RWPE1 (cell line): ENCODE measurements at regions not wholly inside any gene's neighbourhood (a gene's known extent, or its start where the extent isn't known, plus 50 kb on each side); places are given as distances from the start of the nearest gene placed in this dataset.

Experiments used
- CTCF ChIA-PET: fragments of 350-600 bp; sonication (Branson Sonifier 250); formaldehyde crosslinking; extraction: SDS; loops from one replicate; lab custom pipeline; 2021; lab: Yijun Ruan, JAX
- POLR2A ChIA-PET: fragments of 400-600 bp; formaldehyde crosslinking; extraction: SDS; loops from one replicate; lab custom pipeline; 2020; ENCODE audit warnings: antibody characterized with exemption; ENCODE audit not compliant: low non-redundant PET; lab: Yijun Ruan, JAX
- DNase-seq: peaks from one replicate; pipeline ENCODE4 v3.0.0; 2012; ENCODE audit warnings: low spot score
- H3K27ac ChIP-seq: fragments of 450-650 bp; 2 replicates; pipeline ENCODE4 v1.5.1; 2017
- TF ChIP-seq, protein P1 (sequence below): fragments of 450-650 bp; conservative IDR thresholded peaks from 2 replicates; pipeline ENCODE4 v1.5.1; 2017; ENCODE audit warnings: low read depth, mild to moderate bottlenecking

DNA sequence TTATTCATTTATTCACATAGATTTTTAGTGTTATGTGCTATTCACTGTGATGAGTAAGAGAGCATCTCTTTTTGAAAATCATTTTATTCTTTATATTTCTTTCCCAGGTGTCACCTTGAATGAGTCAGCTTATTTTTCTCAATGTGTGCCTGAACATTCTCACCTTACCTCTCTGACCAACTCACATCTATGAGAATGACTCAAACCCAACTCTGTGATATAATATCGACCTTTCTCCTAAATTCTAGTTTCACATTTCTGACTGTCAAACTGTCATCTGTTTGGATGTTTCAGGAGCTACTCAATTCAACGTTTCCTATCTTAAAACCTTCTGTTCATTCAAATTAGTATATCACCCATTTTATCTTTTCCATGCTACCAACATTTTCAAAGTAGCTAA is 630.8 kb downstream of the RERGL start:
- CTCF ChIA-PET: interaction anchor here (0.7 kb wide), 1 partner anchor 1257 kb away, joined by 4 read pairs; no protein-coding TSS in a partner anchor
- no peak overlapping the region for H3K27ac ChIP-seq
- POLR2A ChIA-PET: no interaction called here
- DNase-seq: no peak
- TF ChIP-seq, protein P1, sequence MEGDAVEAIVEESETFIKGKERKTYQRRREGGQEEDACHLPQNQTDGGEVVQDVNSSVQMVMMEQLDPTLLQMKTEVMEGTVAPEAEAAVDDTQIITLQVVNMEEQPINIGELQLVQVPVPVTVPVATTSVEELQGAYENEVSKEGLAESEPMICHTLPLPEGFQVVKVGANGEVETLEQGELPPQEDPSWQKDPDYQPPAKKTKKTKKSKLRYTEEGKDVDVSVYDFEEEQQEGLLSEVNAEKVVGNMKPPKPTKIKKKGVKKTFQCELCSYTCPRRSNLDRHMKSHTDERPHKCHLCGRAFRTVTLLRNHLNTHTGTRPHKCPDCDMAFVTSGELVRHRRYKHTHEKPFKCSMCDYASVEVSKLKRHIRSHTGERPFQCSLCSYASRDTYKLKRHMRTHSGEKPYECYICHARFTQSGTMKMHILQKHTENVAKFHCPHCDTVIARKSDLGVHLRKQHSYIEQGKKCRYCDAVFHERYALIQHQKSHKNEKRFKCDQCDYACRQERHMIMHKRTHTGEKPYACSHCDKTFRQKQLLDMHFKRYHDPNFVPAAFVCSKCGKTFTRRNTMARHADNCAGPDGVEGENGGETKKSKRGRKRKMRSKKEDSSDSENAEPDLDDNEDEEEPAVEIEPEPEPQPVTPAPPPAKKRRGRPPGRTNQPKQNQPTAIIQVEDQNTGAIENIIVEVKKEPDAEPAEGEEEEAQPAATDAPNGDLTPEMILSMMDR: no peak

DNA sequence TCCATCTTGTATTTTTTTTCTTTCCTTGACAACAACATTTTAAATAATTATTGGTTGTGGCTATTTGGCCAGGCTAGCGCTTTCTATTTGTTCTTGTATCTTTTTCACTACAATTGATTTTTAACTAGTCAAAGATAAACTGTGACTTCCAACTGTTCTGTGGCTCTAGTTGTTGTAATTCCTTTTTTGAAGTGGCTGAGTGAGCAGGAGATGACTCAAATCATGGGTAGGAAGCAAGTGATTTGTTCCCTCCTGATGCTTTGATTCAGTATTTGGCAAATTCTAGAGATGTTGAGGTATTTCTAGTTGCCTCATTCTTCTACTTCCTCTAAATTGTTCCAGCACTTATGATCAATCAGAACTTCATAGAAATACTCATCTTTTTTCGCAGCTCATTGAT is 633.5 kb downstream of the RERGL start:
- TF ChIP-seq, protein P1: no peak
- ChIA-PET CTCF (no interaction called here), POLR2A (no interaction called here)
- DNase-seq: no peak
- H3K27ac ChIP-seq: no peak overlapping the region

DNA sequence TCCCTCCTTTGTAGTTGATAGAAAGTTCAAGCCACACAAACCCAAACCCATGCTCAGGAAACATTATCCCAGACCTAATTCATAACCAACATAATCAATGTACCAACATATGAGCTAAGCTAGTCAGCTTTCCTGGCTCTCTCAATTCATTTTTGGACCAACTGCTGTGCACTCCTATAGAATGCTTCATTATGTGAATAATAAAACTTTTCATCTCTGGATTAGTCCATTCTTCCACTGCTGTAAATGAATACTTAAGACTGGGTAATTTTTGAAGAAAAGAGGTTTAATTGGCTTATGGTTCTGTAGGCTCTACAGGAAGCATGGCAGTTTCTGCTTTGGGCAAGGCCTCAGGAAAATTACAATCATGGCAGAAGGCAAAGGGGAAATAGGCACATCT is 651.9 kb downstream of the RERGL start:
- ChIA-PET POLR2A (no interaction called here), CTCF (interaction anchor here (0.7 kb wide), 1 partner anchor 412 kb away, joined by 4 read pairs; no protein-coding TSS in a partner anchor)
- TF ChIP-seq, protein P1: no peak
- DNase-seq: no peak
- H3K27ac ChIP-seq: no peak overlapping the region

DNA sequence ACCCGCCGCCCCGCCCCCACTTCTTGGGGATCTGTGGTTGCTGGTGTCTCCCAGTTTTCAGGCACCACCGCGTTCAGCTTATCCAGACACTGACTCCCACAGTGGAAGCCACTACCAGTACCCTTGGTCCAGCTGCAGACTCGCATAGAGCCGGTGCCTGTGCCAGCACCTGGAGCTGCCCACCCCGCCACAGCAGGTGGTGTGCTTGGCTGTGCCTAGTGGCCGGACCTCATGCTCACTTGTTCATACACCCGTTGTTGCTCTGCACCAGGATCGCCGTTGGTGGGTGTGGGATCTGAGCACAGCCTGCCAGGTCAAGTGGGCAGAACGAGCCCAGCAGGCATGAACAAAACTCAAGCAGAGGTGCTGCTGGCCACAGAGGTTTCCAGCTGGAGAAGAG is 673.2 kb downstream of the RERGL start:
- TF ChIP-seq, protein P1: no peak
- no peak overlapping the region for H3K27ac ChIP-seq
- no peak for DNase-seq
- ChIA-PET CTCF (no interaction called here), POLR2A (no interaction called here)

GRCh38 chr12:17414596-17414995 is 675.4 kb downstream of the RERGL start:
- DNase-seq: no peak
- TF ChIP-seq, protein P1: no peak
- ChIA-PET POLR2A (no interaction called here), CTCF (interaction anchor here (0.7 kb wide), 1 partner anchor 92 kb away, joined by 4 read pairs; no protein-coding TSS in a partner anchor)
- H3K27ac ChIP-seq: no peak overlapping the region

DNA sequence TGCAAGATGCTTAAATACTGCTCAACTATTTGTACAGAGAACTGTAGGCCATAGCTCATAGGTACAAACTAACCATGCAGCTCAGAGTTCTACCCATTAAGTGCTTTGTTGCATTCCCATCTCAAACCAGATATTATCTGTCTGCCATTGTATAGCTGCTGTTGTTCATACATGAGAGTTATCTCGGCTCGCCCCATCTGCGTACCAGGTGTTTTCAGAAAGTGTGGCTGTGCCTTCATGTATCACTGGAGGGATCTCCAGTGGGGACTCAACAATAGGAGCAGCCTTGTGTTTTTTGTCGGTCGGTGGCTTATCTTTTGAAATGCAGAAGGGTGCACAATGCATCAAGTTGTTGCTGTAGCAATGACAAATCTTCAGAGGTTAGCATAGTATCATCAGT is 678.3 kb downstream of the RERGL start:
- TF ChIP-seq, protein P1: no peak
- H3K27ac ChIP-seq: no peak overlapping the region
- no peak for DNase-seq
- POLR2A ChIA-PET: no interaction called here
- CTCF ChIA-PET: no interaction called here
